ENCODE measurements at regions not wholly inside any gene's neighbourhood (a gene's known extent, or its start where the extent isn't known, plus 50 kb on each side); places are given as distances from the start of the nearest gene placed in this dataset.

DNA sequence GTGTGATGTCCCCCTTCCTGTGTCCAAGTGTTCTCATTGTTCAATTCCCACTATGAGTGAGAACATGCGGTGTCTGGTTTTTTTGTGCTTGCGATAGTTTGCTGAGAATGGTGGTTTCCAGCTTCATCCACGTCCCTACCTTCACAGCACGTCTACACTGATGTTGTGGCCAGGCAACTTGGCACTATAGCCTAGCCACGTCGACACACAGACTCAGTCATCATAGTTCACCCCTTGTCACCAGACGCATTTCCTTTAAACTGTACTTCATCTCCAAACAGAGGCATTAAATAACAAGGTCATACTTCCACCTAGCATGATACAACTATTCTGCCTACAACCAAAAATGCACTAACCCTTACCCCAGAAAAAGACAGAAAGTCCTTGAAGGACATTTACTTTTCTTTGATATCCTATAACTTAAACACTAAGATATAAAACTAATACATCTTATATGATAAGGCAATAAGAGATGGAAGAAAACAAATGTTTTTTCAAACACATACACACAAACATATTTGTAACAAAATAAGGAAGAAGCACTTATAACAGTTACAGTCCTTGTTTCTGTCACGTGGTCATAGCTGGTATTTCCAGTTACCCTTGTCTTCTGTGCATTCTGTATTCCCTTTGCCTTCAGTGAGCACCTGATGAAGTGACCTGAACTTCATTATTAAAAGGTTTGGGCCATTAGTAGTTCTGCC, 121.4 kb downstream of the KLF13 start:
- no peak for TF ChIP-seq EZH2 (IDR thresholded peaks at IDR 0.05)
- TF ChIP-seq POLR2AphosphoS5 (IDR thresholded peaks at IDR 0.05; ENCODE audit: borderline replicate concordance, low read depth, low read length), result no peak
- TF ChIP-seq FOXP2 (optimal IDR thresholded peaks at IDR 0.05; ENCODE audit: control extremely low read depth, extremely low read length, insufficient read depth), result no peak
